Neural cell (in vitro differentiated cells): ENCODE measurements at regions not wholly inside any gene's neighbourhood (a gene's known extent, or its start where the extent isn't known, plus 50 kb on each side); places are given as distances from the start of the nearest gene placed in this dataset.

Source experiments
- CTCF ChIP-seq: fragments of 450-650 bp; IDR thresholded peaks from 2 replicates; pipeline ENCODE4 v1.5.1; 2014; ENCODE audit warnings: antibody characterized with exemption, mild to moderate bottlenecking, moderate library complexity; ENCODE audit not compliant: poor library complexity, severe bottlenecking
- EZH2 ChIP-seq: fragments of 200-600, 300-800 bp; shearing (Covaris generic), sonication (generic); IDR thresholded peaks from 2 replicates; pipeline ENCODE4 v1.6.1; 2014; ENCODE audit warnings: antibody characterized with exemption, low read length, borderline replicate concordance, mild to moderate bottlenecking; ENCODE audit not compliant: insufficient read depth, poor library complexity, severe bottlenecking
- MXI1 ChIP-seq: fragments of 450-650 bp; conservative IDR thresholded peaks from 2 replicates; pipeline ENCODE4 v1.6.1; 2014; ENCODE audit warnings: antibody characterized with exemption, mild to moderate bottlenecking; ENCODE audit not compliant: poor library complexity, severe bottlenecking
- RAD21 ChIP-seq: fragments of 450-650 bp; conservative IDR thresholded peaks from 2 replicates; pipeline ENCODE4 v1.6.1; 2014; ENCODE audit warnings: antibody characterized with exemption, mild to moderate bottlenecking, moderate library complexity
- TAF1 ChIP-seq: IDR thresholded peaks from 2 replicates; pipeline ENCODE4 v1.6.1; 2012; ENCODE audit warnings: low read depth

GRCh38 chr21:41659791-41660560 is 106.9 kb downstream of the RIPK4 start:
- no peak for TF ChIP-seq CTCF
- TF ChIP-seq EZH2 = no peak
- no peak for TF ChIP-seq RAD21
- no peak for TF ChIP-seq MXI1
- TF ChIP-seq TAF1 = no peak
